Limb (tissue), 2 donors: ENCODE measurements at regions not wholly inside any gene's neighbourhood (a gene's known extent, or its start where the extent isn't known, plus 50 kb on each side); places are given as distances from the start of the nearest gene placed in this dataset.

Source experiments
- DNase-seq, 2 donors: peaks; one replicate each; pipeline ENCODE4 v3.0.0-alpha.2; 2016; ENCODE audit errors: extremely low spot score in 2 of 2

DNA sequence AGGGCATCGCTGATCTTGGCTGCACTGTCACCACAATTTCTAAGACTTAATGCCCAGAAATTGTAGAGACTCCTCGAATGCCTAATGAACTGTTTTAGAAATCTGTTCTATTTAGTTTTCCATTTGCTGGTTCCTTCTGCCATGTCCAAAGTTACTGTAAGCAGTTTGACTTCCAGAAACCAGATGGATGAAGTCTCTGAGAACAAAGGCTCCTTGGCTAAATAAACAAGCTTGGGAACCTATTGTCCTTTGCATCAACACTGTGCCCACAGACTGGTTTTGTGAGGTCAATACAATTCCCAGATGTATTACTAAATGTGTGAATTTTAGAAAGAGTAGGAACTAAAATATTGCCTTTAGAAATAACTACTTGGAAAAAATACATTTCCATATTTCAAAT, 600.2 kb downstream of the NYAP2 start:
- DNase-seq = no peak

DNA sequence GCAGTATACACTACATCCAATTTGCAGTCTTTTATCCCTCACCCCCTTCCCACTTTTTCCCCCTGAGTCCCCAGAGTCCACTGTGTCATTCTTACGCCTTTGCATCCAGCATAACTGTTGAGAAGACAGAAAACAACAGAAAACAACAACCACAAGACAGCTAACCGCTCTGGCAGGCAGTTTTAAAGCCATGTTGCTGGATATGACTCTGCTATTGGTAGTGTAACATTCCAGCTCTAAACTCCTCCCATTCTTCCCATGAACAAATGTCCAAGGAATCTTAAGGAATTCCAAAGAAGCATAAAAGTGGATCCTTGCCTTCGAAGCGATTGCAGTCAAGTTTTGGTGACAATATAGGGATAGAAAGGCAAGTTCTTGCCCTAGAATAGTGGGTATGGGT, 599.1 kb downstream of the NYAP2 start:
- DNase-seq = no peak

DNA sequence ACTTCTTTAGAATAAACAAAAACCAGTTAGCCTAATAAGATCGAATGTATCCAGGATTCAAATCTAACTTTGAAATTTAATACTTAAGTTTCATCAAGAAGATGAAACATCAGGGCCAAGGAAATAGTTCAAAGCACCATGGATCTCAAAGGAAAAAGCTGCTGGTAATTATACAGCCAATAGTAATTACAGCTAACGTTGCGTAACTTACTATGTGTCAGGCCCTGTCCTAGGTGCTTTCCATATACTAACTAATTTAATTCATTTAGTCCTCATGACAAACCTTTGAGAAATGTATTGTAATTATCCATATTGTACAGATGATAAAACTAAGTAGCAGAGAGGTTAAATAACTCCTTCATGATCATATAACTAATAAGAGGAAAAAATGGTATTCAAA, 598.6 kb downstream of the NYAP2 start:
- no peak for DNase-seq

DNA sequence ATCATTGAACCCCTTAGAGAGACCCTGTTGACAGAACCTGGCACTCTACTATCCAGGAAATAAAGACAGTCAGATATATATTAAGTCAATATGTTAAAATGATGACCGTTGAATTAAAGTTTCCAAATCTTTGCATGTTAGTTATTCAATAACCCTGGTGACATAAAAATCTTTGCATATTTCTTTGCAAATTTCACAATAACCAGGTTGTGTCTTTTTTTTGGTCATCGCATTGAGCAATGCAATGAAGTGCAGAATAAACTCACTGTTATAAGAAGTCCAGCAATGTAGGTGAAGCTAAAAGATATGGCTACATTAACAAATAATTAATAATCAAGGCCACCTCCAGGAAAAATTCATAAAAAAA, 596.9 kb downstream of the NYAP2 start:
- DNase-seq = no peak

DNA sequence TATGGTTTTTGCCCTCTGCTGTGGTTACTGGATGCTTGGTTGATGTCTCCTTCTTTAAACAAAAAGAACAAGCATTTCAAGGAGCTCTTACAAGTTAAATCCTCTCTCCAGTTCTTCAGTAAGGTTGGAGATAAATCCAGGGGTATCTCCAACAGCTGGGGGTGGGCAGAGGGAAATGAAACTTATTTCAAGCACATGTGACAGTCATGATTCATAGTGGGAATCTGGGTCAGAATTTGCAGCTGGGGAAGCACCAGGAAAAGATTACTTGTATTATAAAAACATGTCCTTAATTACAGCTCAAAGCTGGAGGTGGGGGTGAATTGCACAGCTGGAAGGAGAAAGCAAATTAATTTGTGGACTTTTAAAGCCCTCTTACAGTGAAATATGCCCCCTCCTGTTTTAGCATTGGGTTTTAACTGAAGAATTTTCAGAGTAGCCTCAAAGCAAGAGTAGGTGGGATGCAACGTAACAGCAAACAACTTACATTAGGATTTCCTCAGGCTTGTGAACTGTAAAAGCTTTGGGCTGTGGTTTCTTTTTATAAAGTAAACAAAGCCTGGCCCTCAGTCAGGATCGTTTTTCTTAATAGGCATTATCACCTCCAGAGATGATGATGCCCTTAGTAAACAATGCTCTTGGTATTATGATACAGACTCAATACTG, 596.4 kb downstream of the NYAP2 start:
- no peak for DNase-seq

DNA sequence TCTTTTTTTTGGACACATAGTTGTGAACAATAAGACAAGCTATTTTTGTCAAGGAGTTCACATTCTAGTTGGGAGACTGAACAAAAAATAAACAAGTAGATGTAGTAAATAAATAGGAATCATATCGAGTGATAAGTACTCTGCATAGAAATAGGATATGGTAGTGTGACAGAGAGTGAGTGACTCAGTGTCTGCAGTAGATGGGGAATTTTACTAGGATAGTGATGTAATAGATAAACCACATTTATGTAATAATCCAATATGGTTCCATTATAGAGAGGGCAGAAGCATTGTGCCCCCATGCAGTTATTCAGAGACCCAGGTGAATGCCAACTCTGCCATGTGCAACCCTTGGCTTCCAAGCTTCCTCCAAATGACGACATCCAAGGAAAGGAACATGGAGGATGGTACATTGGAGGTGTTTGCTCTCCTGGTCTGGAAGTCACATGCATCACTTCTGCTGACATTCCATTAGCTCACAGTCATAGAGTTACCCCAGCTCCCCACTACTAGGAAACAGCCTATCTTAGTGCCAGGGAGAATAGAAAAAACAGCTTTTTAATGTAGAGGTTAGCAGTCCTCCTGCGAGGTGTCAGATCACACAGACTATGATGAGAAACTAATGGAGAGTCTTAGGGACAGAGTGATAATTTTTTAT, 595.4 kb downstream of the NYAP2 start:
- no peak for DNase-seq

DNA sequence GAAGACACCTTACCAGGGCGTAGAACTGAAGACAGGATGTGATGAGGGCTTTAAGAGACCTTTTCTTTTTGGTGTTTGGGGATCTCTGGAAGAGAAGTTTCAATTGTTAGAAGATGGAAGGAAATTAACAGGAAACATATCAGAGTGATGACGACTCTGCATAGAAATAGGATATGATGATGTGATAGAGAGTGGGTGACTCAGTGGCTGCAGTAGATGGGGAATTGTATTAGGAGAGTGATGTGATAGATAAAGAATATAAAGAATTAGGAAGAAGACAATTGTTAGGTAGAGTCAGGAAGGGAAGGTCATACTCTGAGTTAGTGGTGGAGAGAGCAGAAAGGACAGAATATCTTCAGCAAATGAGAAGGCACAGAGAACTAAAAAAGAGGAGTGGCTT, 593.9 kb downstream of the NYAP2 start:
- no peak for DNase-seq

DNA sequence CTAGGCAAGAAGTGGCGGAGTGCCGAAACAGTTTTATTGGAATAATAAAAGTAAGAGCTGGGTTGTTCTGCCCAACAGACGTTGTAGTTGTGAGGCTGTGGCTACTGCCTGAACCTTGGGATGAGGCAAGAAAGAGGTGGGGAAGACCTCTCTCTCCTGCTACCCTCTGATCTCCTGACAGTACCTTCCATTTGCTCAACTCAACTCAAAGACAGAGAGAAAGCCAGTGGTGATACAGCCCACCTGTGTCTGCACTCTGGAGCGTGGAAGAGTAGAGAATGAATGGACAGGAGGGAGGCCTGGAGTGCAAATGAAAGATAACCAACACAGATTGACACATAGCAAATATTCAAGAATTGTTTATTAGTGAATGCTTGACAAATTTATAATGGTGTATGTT, 590.3 kb downstream of the NYAP2 start:
- no peak for DNase-seq

DNA sequence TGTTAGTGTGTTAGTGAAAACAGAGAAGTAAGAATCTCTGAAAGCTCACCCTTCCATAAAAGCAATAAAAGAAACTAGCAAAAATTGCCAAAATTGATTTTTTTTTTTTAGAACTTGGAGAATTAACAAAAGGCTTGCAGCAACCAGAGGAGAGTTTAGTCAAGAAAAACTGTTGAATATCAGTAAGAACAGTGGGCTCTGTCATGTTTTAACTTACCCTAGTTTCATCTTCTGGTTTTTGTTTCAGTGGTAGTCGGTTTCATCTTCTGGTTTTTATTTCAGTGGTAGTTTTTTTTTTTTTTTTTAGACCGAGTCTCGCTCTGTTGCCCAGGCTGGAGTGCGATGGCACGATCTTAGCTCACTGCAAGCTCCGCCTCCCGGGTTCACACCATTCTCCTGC, 580.9 kb downstream of the NYAP2 start:
- no peak for DNase-seq

DNA sequence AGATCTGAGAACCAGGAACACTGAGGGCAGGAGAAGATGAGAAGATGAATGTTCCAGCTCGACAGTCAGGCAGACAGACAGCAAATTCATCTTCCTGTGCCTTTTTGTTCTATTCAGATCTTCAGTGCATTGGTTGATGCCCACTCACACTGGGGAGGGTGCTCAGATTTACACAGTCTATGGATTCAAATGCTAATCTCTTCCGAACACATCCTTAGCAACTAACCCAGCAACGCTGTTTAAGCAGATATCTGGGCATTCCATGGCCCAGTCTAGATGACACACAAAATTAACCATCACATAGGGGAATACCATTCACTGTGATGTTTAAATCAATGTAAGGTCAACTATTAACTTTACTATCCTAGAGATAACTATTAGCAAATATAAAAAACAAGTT, 571.9 kb downstream of the NYAP2 start:
- DNase-seq = no peak

DNA sequence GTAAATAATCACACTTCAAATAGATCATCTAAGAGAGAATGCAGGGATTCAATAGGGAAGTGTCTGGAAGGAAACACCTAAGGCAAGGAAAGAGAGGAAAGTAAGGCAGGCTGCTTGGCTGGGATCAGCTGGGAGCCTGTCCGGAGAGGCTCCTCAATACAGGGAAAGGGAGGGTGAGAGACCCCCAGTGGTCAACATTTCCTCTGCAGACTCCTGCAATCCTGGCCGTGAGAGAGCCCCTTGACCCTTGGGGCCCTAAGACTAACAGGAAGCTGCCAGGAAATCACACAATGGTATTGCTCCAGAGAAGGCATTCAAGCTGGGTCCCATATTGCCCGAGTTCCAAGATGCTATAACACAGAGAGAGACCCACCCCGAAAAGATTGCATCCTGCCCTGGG, 549.4 kb downstream of the NYAP2 start:
- no peak for DNase-seq

DNA sequence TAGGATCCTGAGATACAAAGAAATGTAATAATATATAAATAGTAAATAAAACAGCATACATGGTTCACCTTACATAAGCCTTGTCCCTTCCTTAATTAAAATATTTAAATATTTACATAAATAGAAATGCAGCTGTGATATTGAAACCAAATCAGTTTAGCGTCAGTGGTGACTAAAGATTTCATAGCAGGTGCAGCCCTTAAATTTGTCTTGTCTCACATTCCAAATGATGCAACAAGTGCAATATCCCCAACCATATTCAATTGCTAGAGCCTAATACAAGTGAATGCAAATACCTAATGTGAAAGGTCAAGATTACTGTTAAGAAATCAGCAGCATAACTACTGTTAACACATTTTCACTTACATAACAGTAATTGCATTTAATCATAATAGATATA, 539.5 kb downstream of the NYAP2 start:
- no peak for DNase-seq

DNA sequence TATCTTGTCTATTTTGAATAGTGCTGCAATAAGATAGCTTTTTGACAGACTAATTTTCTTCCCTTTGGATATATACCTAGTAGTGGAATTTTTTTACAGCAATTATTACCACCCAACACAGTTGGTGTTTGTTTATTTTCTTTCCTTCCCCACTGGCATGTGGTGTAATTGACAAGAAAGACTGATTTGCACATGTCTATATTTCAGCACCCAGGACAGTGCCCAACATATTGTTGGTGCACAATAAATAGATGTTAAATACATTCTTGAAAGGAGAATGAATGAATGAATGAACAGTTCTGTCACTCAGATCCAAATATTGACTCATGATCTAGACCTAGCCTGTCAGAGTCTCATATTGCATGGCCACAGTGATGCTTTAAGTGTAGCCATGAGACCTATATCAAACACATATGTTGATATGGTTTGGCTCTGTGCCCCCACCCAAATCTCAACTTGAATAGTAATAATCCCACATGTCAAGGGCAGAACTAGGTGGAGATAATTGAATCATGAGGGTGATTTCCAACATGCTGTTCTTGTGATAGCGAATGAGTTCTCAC, 538.2 kb downstream of the NYAP2 start:
- no peak for DNase-seq

DNA sequence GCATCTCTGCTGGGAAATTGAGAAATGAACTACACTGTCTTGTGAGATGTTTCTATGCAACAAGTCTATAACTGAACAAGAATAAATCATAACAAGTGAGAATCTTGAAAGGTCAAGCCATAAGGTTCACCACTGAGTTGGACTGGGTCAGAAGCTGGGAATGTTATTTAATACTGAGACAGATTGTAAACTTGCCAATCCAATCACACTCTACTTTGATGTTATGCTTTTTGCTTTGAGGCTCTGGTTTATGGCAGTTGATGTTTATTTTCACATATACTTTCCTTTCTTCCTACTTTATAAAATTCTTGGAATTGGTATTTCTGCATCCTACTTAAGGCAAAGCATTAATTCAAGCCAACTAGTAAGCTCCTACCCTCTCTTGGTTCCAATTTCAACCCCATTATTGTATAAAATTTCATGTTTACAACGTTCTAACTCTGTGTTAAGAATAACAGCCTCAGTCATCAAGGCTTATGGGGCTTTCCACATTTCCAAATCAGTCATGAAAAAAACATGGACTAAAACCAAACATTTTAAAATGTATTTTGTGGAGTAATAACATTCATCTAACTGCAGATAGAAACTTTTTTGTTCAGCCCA, 533.4 kb downstream of the NYAP2 start:
- DNase-seq = no peak

DNA sequence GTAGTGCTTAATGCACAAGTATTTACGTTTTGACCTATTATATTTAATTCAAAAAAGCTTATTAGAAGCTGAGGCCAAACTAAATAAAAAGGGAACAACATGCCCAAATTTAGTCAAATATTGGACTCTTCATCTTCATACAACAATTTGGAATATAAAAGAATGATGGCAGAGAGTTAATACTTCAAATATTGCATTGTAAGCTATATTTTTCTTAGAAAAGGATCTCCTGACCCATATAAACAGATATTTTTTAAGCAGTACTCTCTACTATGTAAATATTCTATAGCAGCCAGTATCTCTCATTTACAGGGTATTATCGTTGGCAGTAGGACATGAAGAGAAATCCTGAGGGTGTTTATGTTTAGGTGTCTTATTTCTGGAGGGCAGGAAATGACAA, 531.2 kb downstream of the NYAP2 start:
- no peak for DNase-seq

DNA sequence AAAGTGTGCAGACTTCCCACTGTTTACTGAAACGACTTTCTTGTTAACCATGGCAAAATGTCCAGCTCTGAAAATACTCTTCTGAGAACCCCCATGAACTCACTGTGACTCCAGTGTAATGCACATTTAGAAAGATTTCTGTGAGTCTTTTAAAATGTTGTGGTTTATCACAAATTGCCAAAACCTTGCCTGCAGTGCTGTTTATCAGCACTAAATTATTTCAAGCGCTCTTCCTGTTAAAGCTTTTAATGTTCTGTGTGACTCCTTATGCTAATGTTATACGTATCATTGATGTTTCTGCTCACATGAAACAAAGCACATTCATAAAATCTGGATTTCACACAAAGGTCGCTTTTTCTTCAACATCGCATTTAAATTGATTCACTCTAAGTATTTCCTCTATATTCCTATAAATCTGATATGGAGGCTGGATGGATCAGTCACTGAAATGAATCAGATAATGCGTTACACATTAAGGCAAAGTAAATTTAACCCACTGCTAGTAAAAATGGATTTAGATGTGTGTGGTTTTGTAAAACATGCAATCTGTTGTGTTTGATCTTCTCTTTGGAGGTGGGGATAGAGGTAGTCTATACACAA, 521.2 kb downstream of the NYAP2 start:
- DNase-seq = no peak

DNA sequence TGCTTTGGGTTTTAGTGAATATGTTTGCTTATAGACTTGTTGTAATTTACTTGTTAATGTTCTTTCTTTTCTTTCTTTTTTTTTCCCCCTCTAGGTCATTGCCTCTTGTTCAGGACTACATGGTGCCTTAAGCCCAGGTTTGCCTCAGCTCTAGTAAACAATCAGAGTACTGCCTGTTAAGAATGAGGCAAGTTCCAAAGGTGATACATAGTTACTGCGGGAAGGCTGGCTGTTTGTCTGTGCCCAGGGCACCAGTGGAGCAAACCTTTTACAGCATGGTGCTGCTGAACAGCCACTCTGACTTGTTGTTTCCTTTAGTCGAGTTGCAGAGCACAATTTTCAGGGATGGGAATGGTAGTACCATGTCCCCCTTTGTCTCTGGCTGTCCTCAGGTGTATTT, 517.2 kb downstream of the NYAP2 start:
- no peak for DNase-seq

DNA sequence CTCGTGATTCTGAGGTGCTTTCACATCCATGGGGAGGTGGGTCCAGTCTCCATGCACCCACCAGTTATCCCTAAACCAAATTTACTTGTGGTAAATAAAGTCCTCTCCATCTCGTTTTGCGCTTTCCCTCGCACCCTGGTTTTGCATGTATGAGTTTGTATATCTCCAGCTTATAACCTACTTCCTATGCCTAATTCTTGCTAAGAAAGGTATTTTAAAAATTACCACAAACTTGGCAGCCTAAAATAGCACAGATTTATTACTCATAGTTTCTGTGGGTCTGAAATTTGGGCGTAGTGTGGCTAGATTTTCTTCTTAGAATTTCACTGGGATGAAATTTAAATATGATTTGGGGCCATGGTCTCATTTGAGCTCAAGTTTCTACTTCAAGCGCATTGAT, 511.5 kb downstream of the NYAP2 start:
- no peak for DNase-seq

DNA sequence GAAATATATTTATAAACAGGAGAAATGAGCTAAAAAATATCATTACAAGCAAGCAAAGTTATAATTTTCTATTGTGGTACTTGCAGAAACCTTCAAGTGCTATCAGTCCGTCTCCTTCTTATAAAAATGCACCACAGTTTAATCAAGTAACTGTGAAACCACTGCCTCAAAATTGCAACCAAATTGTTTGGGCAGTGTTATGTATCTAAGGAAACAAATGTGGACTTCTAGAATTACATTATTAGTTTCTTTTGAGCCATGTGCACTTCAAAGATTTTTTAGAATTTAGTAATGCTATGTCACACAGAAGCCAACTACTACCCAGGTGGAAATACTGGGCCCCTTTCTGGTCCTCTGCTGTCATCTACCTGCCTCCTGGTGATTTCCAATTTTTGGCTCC, 495.6 kb downstream of the NYAP2 start:
- DNase-seq = peak in 1 of 2 donors; percentile 6

DNA sequence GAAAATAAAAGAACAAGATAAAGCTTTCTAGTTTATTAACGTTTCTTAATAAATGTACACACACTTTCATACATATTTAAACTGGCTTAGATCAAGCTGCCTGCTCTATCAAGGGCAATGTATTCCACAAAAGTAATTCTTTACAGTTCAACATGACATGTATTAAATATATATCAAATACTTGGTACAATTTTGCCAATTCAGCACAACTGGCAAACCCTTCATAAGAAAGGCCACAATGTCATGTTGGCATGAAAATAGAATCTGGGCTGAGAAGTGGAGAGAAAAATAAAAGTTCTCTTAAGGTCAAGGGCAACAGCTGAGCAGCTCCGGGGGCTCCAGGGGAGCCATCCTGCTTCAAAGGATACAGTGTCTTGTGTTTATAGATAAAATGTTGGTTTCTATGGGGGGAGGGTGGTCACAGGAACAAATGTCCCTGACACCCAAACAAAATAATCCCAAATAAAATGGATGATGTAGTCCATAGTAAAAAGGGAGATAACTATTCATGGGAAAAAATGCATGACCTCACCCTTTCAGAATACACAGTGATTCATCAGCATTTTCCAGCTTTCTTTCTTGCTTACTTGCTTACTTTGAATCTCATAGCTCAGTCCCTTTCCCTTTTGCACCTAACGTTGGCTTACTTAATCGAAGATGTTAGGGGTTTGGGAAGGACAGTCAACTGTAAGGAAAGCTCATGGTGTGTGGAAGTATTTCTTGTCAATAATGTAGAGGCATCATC, 494.9 kb downstream of the NYAP2 start:
- peak in 1 of 2 donors; percentile 12 for DNase-seq

DNA sequence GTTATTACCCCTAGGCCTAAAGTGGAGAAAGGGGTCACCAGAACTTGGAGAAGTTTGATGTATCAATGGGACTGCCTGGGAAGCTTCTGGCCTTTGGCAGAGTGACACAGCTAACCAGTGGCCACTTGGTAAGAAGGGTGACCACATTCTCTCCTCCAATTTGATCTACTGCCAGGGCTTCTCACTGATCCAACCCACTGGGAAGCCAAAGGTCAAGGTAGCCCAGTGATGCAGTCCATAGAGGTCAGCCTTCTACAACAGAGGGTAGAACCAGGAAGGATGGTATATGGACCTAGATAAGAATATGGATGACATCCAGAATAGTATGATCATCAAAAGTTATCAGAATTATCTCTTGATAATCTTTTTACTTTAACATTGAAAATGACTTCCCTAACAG, 493.6 kb downstream of the NYAP2 start:
- no peak for DNase-seq

DNA sequence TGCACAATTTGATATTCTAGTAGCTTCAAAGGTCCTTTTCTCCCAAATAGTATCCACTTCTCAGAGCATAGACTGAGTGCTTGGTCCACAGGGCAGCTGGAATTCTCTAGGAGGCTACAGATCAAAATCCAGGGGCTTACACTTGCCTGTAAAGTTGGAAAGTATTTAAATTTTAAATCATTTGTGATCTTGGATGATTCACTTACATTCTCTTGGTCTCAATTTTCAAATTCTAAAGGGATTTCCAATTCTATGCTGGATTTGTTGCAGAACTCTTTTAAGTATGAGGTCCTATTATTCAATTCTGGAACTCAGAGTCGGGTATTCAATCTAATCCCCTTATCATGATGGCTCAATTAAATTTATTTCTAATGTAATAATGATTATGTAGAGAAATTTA, 492.3 kb downstream of the NYAP2 start:
- DNase-seq = no peak
